Urinary bladder (tissue), 3 donors: ENCODE measurements at regions not wholly inside any gene's neighbourhood (a gene's known extent, or its start where the extent isn't known, plus 50 kb on each side); places are given as distances from the start of the nearest gene placed in this dataset.

ENCODE experiments used
- DNase-seq: peaks from one replicate; pipeline ENCODE4 v3.0.0-alpha.2; 2015; ENCODE audit errors: extremely low spot score
- H3K27ac ChIP-seq: one replicate; pipeline ENCODE4 v1.5.1; 2013; ENCODE audit warnings: low read depth, mild to moderate bottlenecking, moderate library complexity
- H3K36me3 ChIP-seq: one replicate; pipeline ENCODE4 v1.6.1; 2013; ENCODE audit warnings: mild to moderate bottlenecking, moderate library complexity; ENCODE audit not compliant: insufficient read depth
- H3K4me1 ChIP-seq: one replicate; pipeline ENCODE4 v1.6.1; 2013; ENCODE audit warnings: mild to moderate bottlenecking, moderate library complexity; ENCODE audit not compliant: insufficient read depth
- H3K4me3 ChIP-seq: one replicate; pipeline ENCODE4 v1.5.1; 2013; ENCODE audit warnings: low read depth, low read length
- WGBS: extraction: QIAGEN DNeasy Blood & Tissue Kit; methylation state at CpG from one replicate; pipeline ENCODE4 v1.1.7; 2013; 5-methylcytosine and 5-hydroxymethylcytosine counted together
- donor health status: healthy with polysubstance abuse.
- donor health status: healthy.

DNA sequence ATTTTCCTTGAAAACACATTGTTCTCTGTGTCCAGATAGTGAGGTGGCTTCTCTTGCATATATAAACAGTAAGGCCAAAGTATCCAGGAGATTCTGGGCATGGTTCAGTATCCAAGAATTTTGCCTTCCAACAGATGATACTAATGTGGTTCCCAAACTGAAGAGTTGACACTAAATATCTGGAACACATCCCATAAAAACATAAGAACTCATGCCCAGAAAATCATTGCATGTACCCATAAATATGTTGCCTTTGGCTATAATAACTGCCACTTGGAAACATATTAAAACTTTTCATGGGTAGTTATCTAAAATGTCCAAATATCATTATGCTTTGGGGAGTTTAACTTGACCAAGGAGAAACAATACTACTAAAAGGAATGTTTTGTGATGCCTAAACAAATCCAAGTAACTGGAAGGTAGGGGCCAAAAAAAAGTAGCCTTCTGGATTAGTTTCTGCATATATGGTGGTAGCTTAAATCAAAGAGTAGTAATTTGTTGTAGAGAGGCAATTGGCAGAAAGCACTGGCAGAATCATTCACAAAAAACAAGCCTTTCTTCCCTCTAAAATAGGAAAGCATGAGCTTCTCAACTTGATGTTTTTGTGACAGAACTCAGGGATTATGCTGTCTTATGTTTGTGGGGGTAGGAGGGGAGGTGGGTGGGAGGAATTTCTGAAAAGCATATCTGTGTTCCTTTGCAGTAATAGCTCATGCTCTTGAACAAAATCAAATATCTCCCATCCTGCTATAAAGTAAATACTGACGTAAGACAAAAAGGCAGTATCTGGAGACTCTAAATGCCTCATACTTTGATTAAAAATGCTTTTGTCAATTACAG lies 753.9 kb downstream of the TUSC7 start:
- no peaks in the 10 kb centered on the region for H3K4me1 ChIP-seq
- DNase-seq: peak; percentile 5
- WGBS: 58% methylated on average over 1 of the region's 1 CpG
- no peak overlapping the region for H3K27ac ChIP-seq
- no peak overlapping the region for H3K4me3 ChIP-seq
- no peaks in the 10 kb centered on the region for H3K36me3 ChIP-seq

DNA sequence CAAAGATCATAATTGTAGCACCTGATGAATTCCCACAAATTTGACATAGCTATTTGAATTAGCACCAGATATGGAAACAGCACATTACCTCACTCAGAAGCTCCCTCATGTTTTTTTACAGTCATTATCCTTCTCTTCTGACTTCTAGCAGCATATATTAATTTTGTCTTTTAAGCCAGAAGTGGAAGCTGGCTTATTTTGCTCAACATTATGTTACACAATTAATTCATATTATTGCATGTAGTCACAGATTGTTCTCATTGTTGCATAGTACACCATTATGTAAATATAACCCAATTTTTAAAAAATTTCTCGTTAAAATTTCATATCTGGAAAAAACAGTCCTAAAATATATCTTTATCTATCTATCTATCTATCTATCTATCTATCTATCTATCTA lies 762.3 kb downstream of the TUSC7 start:
- DNase-seq: no peak
- WGBS: 41% methylated on average over 1 of the region's 1 CpG
- Histone ChIP-seq H3K4me3 (no peak overlapping the region), H3K4me1 (no peaks in the 10 kb centered on the region), H3K36me3 (no peaks in the 10 kb centered on the region), H3K27ac (no peak overlapping the region)

DNA sequence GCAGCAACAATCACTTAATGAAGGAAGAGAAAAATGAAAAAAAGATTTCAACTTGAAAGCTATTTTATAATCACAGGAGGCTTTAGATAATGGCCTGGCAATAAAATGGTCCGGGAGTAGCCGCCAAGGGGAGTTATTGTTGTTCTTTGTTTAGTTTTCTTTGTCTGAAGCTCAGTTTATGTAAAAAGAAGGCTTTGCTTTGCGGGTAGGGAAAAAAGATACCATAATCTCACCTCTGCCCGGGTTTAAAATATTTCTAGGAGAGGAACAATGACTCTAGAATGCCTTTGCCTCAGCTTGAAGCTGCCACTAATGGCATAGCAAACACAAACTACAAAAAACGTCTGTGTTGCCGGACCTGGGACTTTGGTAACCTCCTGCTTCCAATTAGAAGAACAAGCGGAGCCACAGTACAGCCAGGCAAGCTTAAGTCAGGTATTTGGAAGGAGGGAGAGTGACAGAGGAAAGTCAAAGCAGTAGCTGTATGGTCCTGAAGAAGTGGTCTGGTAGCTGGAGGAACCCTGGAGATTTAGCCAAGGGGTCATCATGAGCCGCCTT lies 764.5 kb downstream of the TUSC7 start:
- no peaks in the 10 kb centered on the region for H3K4me1 ChIP-seq
- H3K4me3 ChIP-seq: no peak overlapping the region
- no peaks in the 10 kb centered on the region for H3K36me3 ChIP-seq
- no peak overlapping the region for H3K27ac ChIP-seq
- DNase-seq: no peak
- WGBS: 41% methylated on average over 8 of the region's 8 CpGs

DNA sequence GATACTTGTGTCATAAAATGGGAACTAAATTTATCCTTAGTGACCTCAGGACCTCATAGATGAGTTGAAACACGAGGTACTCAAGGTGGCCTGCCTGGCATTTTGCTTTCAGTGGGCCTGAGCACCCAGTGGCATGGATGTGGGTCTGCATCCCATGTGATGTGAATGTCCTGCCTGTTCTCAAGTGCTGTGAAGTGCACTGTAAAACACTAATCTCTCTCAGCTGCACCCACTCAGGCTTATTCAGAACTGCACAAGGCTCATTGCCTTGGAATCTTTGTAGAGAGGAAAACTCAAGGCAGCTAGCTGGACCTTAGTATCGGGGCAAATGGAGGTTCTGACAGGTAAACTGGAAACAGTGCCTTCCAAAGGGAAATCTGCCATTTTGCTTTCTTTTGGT lies 767.0 kb downstream of the TUSC7 start:
- H3K4me3 ChIP-seq: no peak overlapping the region
- 55% methylated on average over 2 of the region's 2 CpGs for WGBS
- no peak for DNase-seq
- no peak overlapping the region for H3K27ac ChIP-seq
- H3K4me1 ChIP-seq: no peaks in the 10 kb centered on the region
- no peaks in the 10 kb centered on the region for H3K36me3 ChIP-seq

DNA sequence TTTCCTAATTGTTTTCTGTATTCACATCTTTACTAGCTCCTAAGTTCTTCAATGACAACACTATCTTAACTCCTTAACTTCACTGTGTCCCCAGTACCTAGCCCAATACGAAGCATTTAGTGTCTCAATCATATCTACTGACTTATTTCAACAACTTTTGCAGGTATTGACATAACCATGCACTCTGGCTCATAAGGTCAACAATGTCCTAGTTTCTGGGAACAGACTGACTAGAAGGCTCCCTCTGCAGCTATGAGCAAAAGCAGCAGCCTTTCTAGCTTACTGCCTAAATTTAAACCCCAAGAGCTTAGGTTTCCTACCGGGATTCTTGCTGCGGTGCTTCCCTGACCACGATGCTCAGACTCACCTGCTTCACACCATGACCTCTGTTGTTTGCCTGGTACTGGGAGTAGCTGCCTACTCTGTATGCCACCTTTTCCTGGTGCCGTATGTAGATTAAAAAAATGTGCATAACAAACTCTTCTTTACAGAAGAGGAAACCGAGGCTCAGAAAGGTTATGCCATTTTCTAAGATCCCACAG lies 767.7 kb downstream of the TUSC7 start:
- no peaks in the 10 kb centered on the region for H3K4me1 ChIP-seq
- no peaks in the 10 kb centered on the region for H3K36me3 ChIP-seq
- no peak overlapping the region for H3K27ac ChIP-seq
- no peak overlapping the region for H3K4me3 ChIP-seq
- DNase-seq: no peak
- WGBS: 88% methylated on average over 6 of the region's 6 CpGs

DNA sequence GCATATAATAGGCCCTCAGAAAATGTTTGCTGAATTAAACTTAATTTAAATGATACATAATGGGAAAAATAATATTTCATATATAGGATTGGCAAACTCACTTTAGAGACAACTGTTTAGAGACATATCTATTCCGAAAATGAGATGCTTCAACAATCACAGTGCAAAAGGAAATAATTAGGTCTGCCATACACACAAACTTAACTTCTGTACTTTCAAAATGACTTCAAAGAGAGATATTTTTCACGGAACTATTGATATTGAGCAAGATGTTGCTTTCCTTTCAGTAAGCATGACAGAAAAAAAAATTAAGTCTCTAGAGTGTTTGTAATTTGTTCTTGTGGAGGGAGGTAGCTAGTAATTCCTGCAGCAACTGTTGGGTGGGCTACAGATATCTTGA lies 769.5 kb downstream of the TUSC7 start:
- no peaks in the 10 kb centered on the region for H3K36me3 ChIP-seq
- no peak overlapping the region for H3K4me3 ChIP-seq
- H3K27ac ChIP-seq: no peak overlapping the region
- no peak for DNase-seq
- WGBS: 85% methylated on average over 2 of the region's 2 CpGs
- no peaks in the 10 kb centered on the region for H3K4me1 ChIP-seq

DNA sequence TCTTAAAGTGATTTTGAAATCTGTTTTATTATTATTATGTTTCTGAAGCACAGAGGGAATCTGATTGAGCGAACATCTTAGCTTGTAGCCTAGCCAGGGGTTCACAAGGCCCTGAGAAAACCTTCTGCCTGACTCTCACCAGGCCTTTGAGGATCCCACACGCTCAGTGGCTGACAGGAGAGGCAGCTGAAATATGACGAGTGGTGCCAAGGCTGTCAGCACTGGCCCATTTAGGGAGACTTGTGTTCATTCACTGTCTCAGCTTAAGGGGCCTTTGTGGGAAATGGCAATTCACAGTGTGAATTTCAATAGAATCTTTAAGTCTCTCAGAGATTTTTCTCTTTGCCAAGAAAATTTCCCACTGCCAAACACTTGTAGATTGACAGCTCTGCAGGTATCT lies 770.9 kb downstream of the TUSC7 start:
- Histone ChIP-seq H3K27ac (no peak overlapping the region), H3K4me3 (no peak overlapping the region), H3K4me1 (no peaks in the 10 kb centered on the region), H3K36me3 (no peaks in the 10 kb centered on the region)
- WGBS: 79% methylated on average over 3 of the region's 3 CpGs
- DNase-seq: no peak

DNA sequence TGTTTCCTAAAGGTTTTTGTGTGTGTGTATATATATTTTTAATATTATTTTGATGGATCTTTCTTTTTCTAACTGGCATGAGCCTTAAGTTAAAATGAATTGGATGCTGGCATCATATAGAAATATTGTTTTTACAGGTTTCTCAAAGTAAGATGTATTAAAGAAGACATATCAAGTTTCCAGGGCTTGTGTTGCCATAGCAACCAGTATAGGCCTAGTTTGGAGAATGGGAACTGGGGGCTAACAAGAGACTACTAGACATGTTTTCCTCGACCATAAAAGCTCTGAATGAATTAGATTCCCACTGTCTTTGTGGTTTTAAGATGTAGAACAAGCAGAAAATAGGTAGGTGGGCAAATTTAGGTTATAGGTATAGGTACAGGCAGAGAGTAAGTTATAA lies 771.4 kb downstream of the TUSC7 start:
- Histone ChIP-seq H3K4me1 (no peaks in the 10 kb centered on the region), H3K4me3 (no peak overlapping the region), H3K27ac (no peak overlapping the region), H3K36me3 (no peaks in the 10 kb centered on the region)
- DNase-seq: no peak
- 73% methylated on average over 1 of the region's 1 CpG for WGBS

DNA sequence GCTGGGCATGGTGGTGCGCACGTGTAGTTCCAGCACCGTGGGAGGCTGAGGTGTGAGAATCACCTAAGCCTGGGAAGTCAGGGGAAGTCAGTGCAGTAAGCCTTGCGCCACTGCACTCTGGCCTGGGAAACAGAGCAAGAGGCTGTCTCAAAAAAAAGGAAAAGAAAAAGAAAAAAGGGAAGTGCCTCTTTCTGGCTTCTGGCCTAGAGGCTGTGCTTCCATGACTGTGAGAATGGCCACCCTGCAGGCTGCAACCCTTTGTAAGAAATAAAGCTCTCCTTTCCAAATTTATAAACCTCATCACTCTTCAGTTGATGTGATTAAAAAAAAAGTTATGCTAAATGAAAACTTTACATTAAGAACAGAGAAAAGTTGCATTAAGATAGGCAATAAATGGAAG lies 774.3 kb downstream of the TUSC7 start:
- no peaks in the 10 kb centered on the region for H3K36me3 ChIP-seq
- DNase-seq: no peak
- WGBS: 98% methylated on average over 4 of the region's 4 CpGs
- no peaks in the 10 kb centered on the region for H3K4me1 ChIP-seq
- H3K27ac ChIP-seq: no peak overlapping the region
- H3K4me3 ChIP-seq: no peak overlapping the region

DNA sequence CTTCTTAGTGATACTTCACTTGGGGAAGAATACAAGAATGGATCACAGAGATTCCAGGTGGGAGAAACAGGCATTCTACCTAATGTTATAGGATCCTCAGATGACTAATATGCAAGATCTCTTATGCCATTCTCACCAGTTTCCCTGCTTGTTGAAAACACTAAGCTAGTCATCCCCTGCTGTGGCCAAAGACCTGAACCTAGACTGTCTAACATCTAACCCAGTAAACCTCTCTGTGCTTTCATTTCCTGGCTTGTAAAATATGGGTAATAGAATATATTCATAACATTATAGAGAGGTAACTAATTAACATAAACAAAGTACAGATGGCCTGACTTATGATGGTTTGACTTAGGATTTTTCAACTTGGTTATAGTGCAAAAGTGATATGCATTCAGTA lies 776.3 kb downstream of the TUSC7 start:
- Histone ChIP-seq H3K36me3 (no peaks in the 10 kb centered on the region), H3K27ac (no peak overlapping the region), H3K4me3 (no peak overlapping the region), H3K4me1 (no peaks in the 10 kb centered on the region)
- no peak for DNase-seq

DNA sequence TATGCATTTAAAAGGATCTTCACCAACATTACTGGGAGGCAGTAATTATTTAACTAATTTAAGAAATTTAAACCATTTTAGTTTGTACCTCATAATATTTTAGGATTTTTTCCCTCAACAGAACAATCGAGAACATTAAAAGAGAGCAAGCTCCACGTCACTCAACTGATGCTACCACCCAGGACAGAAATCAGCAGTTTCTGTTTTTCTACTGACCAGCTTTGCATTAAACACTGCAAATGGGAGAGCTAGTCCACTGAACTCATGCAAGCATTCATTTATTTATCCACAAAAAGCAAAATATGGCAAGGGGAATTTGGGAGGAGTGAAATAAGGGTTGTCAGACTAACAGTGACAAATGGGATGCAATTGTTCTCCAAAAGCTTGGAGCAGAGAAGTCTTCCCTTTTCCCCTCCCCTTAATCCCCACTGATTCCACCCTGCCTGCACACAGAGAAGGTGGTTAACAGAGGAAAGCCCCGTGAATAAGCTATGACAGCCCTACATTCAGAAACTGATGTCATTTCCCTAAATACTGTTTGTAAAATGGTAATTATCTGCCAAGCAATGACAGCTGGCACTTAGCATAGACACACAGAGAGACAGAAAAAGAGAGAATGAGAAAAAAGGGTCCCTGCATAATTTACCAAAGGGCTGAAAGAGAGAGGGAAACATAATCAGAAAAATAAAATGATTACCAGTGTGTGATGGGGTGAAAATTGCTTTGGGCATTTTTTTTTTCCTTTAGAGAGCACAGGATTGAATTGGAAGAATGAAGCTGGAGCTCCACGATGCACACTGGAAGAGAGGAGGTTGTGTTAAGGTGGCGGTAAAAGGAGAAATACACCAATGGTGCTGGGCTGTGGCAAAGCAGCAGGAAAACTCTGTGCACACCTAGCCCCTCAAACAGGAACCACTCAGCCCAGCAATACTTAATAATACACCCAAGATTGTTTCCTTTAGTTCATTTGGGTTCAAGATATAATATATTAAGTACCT lies 777.4 kb downstream of the TUSC7 start:
- DNase-seq: no peak
- H3K4me1 ChIP-seq: no peaks in the 10 kb centered on the region
- no peak overlapping the region for H3K27ac ChIP-seq
- 63% methylated on average over 5 of the region's 5 CpGs for WGBS
- H3K4me3 ChIP-seq: no peak overlapping the region
- no peaks in the 10 kb centered on the region for H3K36me3 ChIP-seq

DNA sequence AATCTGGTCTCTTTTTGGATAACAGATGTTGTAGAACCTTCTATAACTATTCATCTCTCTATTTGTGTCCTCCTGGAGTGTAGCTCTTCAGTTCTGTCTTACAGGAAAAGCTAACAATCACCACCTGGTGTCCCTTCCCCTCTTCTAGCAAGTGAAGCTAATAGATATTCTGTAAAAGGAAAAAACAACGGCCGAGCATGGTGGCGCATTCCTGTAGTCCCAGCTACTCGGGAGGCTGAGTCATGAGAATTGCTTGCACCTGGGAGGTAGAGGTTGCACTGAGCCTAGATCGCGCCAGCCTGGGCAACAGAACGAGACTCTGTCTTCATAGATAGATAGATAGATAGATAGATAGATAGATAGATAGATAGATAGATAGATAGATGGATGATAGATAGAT lies 779.4 kb downstream of the TUSC7 start:
- Histone ChIP-seq H3K4me3 (no peak overlapping the region), H3K4me1 (no peaks in the 10 kb centered on the region), H3K27ac (no peak overlapping the region), H3K36me3 (no peaks in the 10 kb centered on the region)
- DNase-seq: no peak
- 92% methylated on average over 7 of the region's 7 CpGs for whole genome bisulfite sequencing

DNA sequence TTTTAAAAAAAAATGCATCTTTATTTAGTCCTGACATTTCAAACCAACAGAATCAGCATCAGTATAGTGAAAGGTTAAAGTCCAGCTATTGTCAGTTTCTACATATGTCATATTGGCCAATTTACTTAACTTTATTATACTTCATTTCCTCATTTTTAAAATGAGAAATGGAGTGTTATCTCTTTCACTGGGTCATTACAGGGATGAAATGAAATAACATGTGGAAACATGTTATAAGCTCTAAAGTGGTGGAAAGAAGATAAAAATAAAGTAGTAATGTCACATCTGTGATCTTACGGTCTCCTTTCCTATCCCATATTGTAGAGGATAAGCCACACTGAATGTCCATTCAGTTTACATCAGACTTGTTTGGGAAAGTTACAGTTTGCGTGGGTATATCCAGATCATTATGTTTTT lies 780.1 kb downstream of the TUSC7 start:
- H3K4me3 ChIP-seq: no peak overlapping the region
- no peak for DNase-seq
- 87% methylated on average over 2 of the region's 2 CpGs for WGBS
- no peak overlapping the region for H3K27ac ChIP-seq
- H3K4me1 ChIP-seq: no peaks in the 10 kb centered on the region
- H3K36me3 ChIP-seq: no peaks in the 10 kb centered on the region
